Activated CD4-positive, alpha-beta T cell treated with anti-CD3 and anti-CD28 coated beads for 36 hours (primary cell): ENCODE measurements at regions not wholly inside any gene's neighbourhood (a gene's known extent, or its start where the extent isn't known, plus 50 kb on each side); places are given as distances from the start of the nearest gene placed in this dataset.
"Not testable (repeated sequence)": the region's sequence is repeated elsewhere in the genome, so short reads cannot be mapped to it uniquely, and the experiment has no call there.

ENCODE experiments used
- ATAC-seq: fragments of 200-7000 bp; cut with Tn5 transposase; one replicate; pipeline ENCODE4 v1.10.0; 2021; ENCODE audit warnings: mild to moderate bottlenecking, moderate library complexity
- CTCF ChIA-PET: fragments of 350-600 bp; sonication (Branson Sonifier 250); formaldehyde crosslinking; loops from one replicate; lab custom pipeline; 2021; ENCODE audit warnings: antibody characterized with exemption; lab: Charles Lee
- POLR2A ChIA-PET: fragments of 350-600 bp; sonication (Branson Sonifier 250); formaldehyde crosslinking; loops from one replicate; lab custom pipeline; 2021; ENCODE audit warnings: antibody characterized with exemption, inconsistent platforms; lab: Charles Lee
- DNase-seq: peaks from one replicate; pipeline ENCODE4 v3.0.0-alpha.2; 2020
- H3K27ac Mint-ChIP-seq: one replicate; pipeline ENCODE4 v1.8.0; 2021; ENCODE audit warnings: mixed read lengths
- H3K27me3 Mint-ChIP-seq: one replicate; pipeline ENCODE4 v1.8.0; 2021; ENCODE audit warnings: mixed read lengths
- H3K36me3 Mint-ChIP-seq: one replicate; pipeline ENCODE4 v1.8.0; 2021; ENCODE audit warnings: low read depth, mixed read lengths
- H3K4me1 Mint-ChIP-seq: one replicate; pipeline ENCODE4 v1.8.0; 2021; ENCODE audit warnings: mixed read lengths
- H3K4me3 Mint-ChIP-seq: one replicate; pipeline ENCODE4 v1.8.0; 2021; ENCODE audit warnings: mild to moderate bottlenecking, moderate library complexity, mixed read lengths
- H3K9me3 Mint-ChIP-seq: one replicate; pipeline ENCODE4 v1.8.0; 2021; ENCODE audit warnings: low read depth, mixed read lengths
- intact Hi-C, 2 experiments: fragments of 100-400 bp; cut with DNase I in 1 of 2; cut with micrococcal nuclease in 1 of 2; formaldehyde crosslinking; loops; one replicate each; pipeline versions ENCODE4 v1.14.2 to v1.15.1; 2022 to 2024; cut with DNase I, micrococcal nuclease

GRCh38 chr15:96153929-96154328, 176.6 kb upstream of the NR2F2 start:
- no peaks in the 10 kb centered on the region for H3K36me3 Mint-ChIP-seq
- intact Hi-C loops, result no loop called here
- peaks cover 2% of the 10 kb centered on the region for H3K27me3 Mint-ChIP-seq
- POLR2A ChIA-PET, result no interaction called here
- H3K4me3 Mint-ChIP-seq, result no peak overlapping the region
- H3K4me1 Mint-ChIP-seq, result no peaks in the 10 kb centered on the region
- DNase-seq (no peak), ATAC-seq (no peak)
- no peaks in the 10 kb centered on the region for H3K9me3 Mint-ChIP-seq
- CTCF ChIA-PET, result interaction anchor here (0.5 to 0.6 kb wide), 2 partner anchors 95 to 1708 kb away, joined by 3 read pairs; no protein-coding TSS in a partner anchor
- no peak overlapping the region for H3K27ac Mint-ChIP-seq

DNA sequence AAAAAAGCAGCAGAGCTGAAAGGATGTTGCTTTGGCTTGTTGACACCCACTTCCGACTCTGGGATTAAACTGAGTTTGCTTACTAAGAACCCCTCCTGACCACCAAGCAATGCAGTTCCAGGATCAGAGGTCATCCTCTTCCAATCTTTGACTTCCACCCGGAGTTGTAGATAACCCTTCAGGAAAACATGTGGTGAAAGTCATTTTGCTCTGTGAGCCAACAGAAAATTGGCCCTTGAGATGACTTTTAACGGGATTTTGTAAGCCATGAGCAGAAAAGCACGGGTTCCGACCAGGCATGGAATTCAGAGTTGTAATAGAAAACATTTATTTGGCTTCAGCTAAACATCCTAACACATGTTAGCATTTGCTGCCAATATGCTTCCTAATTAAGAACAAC, 171.6 kb upstream of the NR2F2 start:
- no peak for ATAC-seq
- no peak overlapping the region for H3K4me3 Mint-ChIP-seq
- no peaks in the 10 kb centered on the region for H3K36me3 Mint-ChIP-seq
- ChIA-PET CTCF (no interaction called here), POLR2A (no interaction called here)
- no peak overlapping the region for H3K27ac Mint-ChIP-seq
- no peak for DNase-seq
- intact Hi-C loops, result no loop called here
- no peaks in the 10 kb centered on the region for H3K4me1 Mint-ChIP-seq
- H3K27me3 Mint-ChIP-seq, result peaks cover 4% of the 10 kb centered on the region
- no peaks in the 10 kb centered on the region for H3K9me3 Mint-ChIP-seq

- DNase-seq, result no peak
- Mint-ChIP-seq H3K4me1 (no peaks in the 10 kb centered on the region), H3K27ac (no peak overlapping the region), H3K9me3 (no peaks in the 10 kb centered on the region), H3K4me3 (no peak overlapping the region), H3K36me3 (no peaks in the 10 kb centered on the region), H3K27me3 (peaks cover 4% of the 10 kb centered on the region)
- ChIA-PET CTCF (no interaction called here), POLR2A (interaction anchor here (0.5 kb wide), 1 partner anchor 508 kb away, joined by 11 read pairs; no protein-coding TSS in a partner anchor)
- intact Hi-C loops, result no loop called here
- ATAC-seq, result no peak
Measured at GRCh38 chr15:96160269-96160668, 170.2 kb upstream of the NR2F2 start.

- Mint-ChIP-seq H3K36me3 (no peaks in the 10 kb centered on the region), H3K27me3 (peaks cover 4% of the 10 kb centered on the region), H3K4me3 (no peak overlapping the region), H3K9me3 (no peaks in the 10 kb centered on the region), H3K27ac (no peak overlapping the region), H3K4me1 (no peaks in the 10 kb centered on the region)
- DNase-seq (no peak), ATAC-seq (no peak)
- intact Hi-C loops, result no loop called here
- ChIA-PET POLR2A (interaction anchor here (0.5 kb wide), 1 partner anchor 509 kb away, joined by 11 read pairs; no protein-coding TSS in a partner anchor), CTCF (interaction anchor here (0.7 kb wide), 1 partner anchor 400 kb away, joined by 3 read pairs; no protein-coding TSS in a partner anchor)
Measured at GRCh38 chr15:96160800-96161199, 169.7 kb upstream of the NR2F2 start.

DNA sequence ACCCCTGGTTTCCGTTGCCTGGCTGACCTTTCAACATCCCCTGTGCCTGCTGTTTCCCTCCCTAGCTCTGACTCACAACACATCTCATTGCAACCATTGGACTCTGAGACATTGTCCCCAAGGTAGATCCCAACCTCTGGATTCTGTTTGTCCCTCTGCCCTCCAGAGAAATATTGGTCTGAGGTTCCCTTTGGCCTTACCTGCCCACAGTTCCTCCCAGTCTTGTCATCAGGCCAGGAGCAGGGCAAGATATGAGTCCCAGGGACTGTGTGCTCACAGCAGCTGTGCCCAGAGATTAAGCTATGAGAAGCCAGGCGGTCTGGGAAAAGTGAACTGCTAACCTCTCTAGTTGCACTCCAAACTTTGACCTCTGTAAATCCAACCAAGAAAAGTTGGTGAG, 168.2 kb upstream of the NR2F2 start:
- Mint-ChIP-seq H3K4me1 (no peaks in the 10 kb centered on the region), H3K36me3 (no peaks in the 10 kb centered on the region), H3K27me3 (peaks cover 4% of the 10 kb centered on the region), H3K27ac (no peak overlapping the region), H3K9me3 (no peaks in the 10 kb centered on the region), H3K4me3 (no peak overlapping the region)
- POLR2A ChIA-PET, result no interaction called here
- CTCF ChIA-PET, result no interaction called here
- ATAC-seq, result no peak
- intact Hi-C loops, result no loop called here
- no peak for DNase-seq

- ATAC-seq (no peak), DNase-seq (no peak)
- intact Hi-C loops, result no loop called here
- ChIA-PET POLR2A (no interaction called here), CTCF (interaction anchor here (0.6 kb wide), 1 partner anchor 646 kb away, joined by 3 read pairs; no protein-coding TSS in a partner anchor)
- no peaks in the 10 kb centered on the region for H3K4me1 Mint-ChIP-seq
- no peak overlapping the region for H3K4me3 Mint-ChIP-seq
- peaks cover 2% of the 10 kb centered on the region for H3K9me3 Mint-ChIP-seq
- no peak overlapping the region for H3K27ac Mint-ChIP-seq
- no peaks in the 10 kb centered on the region for H3K36me3 Mint-ChIP-seq
- peaks cover 8% of the 10 kb centered on the region for H3K27me3 Mint-ChIP-seq
Measured at GRCh38 chr15:96165081-96165480, 165.4 kb upstream of the NR2F2 start.

- H3K4me1 Mint-ChIP-seq, result no peaks in the 10 kb centered on the region
- intact Hi-C loops, result no loop called here
- ChIA-PET CTCF (interaction anchor here (0.6 kb wide), 1 partner anchor 645 kb away, joined by 3 read pairs; no protein-coding TSS in a partner anchor), POLR2A (no interaction called here)
- H3K36me3 Mint-ChIP-seq, result no peaks in the 10 kb centered on the region
- H3K27ac Mint-ChIP-seq, result no peak overlapping the region
- ATAC-seq, result no peak
- peaks cover 2% of the 10 kb centered on the region for H3K9me3 Mint-ChIP-seq
- H3K4me3 Mint-ChIP-seq, result no peak overlapping the region
- DNase-seq, result no peak
- peaks cover 8% of the 10 kb centered on the region for H3K27me3 Mint-ChIP-seq
Measured at GRCh38 chr15:96165775-96166174, 164.7 kb upstream of the NR2F2 start.

GRCh38 chr15:96166223-96167200, 164.0 kb upstream of the NR2F2 start:
- H3K4me3 Mint-ChIP-seq, result no peak overlapping the region
- ChIA-PET POLR2A (no interaction called here), CTCF (no interaction called here)
- DNase-seq (no peak), ATAC-seq (no peak)
- H3K9me3 Mint-ChIP-seq, result peaks cover 2% of the 10 kb centered on the region
- no peaks in the 10 kb centered on the region for H3K4me1 Mint-ChIP-seq
- no peaks in the 10 kb centered on the region for H3K36me3 Mint-ChIP-seq
- peaks cover 8% of the 10 kb centered on the region for H3K27me3 Mint-ChIP-seq
- H3K27ac Mint-ChIP-seq, result no peak overlapping the region
- intact Hi-C loops, result no loop called here

GRCh38 chr15:96170616-96170978, 159.9 kb upstream of the NR2F2 start:
- H3K4me1 Mint-ChIP-seq, POLR2A ChIA-PET, ATAC-seq, CTCF ChIA-PET, H3K4me3 Mint-ChIP-seq, intact Hi-C loops, H3K27me3 Mint-ChIP-seq, H3K36me3 Mint-ChIP-seq, H3K27ac Mint-ChIP-seq, DNase-seq, H3K9me3 Mint-ChIP-seq: not testable (repeated sequence)

GRCh38 chr15:96170979-96171739, 159.3 kb upstream of the NR2F2 start:
- ChIA-PET POLR2A (no interaction called here), CTCF (no interaction called here)
- intact Hi-C loops, result no loop called here
- Mint-ChIP-seq H3K27ac (no peak overlapping the region), H3K4me1 (no peaks in the 10 kb centered on the region), H3K4me3 (no peak overlapping the region), H3K27me3 (peaks cover 6% of the 10 kb centered on the region), H3K9me3 (peaks cover 2% of the 10 kb centered on the region), H3K36me3 (no peaks in the 10 kb centered on the region)
- ATAC-seq (no peak), DNase-seq (no peak)

GRCh38 chr15:96171853-96172296, 158.6 kb upstream of the NR2F2 start:
- ATAC-seq, result no peak
- Mint-ChIP-seq H3K36me3 (no peaks in the 10 kb centered on the region), H3K4me3 (no peak overlapping the region), H3K27ac (no peak overlapping the region), H3K9me3 (peaks cover 2% of the 10 kb centered on the region), H3K4me1 (no peaks in the 10 kb centered on the region), H3K27me3 (peaks cover 6% of the 10 kb centered on the region)
- no peak for DNase-seq
- intact Hi-C loops, result no loop called here
- ChIA-PET POLR2A (no interaction called here), CTCF (no interaction called here)
